Stimulated activated CD4-positive, alpha-beta T cell treated with anti-CD3 and anti-CD28 coated beads, Interleukin-2, amount 100 ng/mL, for 24 hours (primary cell): ENCODE measurements at regions not wholly inside any gene's neighbourhood (a gene's known extent, or its start where the extent isn't known, plus 50 kb on each side); places are given as distances from the start of the nearest gene placed in this dataset.
"Not testable (repeated sequence)": the region's sequence is repeated elsewhere in the genome, so short reads cannot be mapped to it uniquely, and the experiment has no call there.

ENCODE experiments used
- DNase-seq, 2 donors: peaks; one replicate each; pipeline ENCODE4 v3.0.0-alpha.2; 2020

DNA sequence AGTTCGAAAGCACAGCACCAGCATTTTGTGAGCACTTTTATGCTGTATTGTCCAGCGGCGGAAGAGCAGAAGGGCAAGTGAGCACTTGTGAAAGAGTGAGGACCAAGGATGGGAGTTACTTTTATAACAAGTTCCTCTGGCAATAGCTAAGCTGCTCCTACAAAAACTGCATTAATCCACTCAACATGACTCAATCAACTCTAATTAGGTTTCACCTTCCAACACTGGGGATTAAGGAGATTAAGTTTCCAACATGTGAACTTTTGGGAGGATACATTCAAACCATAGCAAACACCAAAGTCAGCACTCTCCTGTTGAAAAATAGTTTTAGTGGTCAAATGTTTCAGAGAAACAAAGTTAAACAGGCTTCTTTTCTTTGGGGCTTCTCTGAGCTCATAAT, 844.5 kb downstream of the REEP3 start:
- DNase-seq: no peak

DNA sequence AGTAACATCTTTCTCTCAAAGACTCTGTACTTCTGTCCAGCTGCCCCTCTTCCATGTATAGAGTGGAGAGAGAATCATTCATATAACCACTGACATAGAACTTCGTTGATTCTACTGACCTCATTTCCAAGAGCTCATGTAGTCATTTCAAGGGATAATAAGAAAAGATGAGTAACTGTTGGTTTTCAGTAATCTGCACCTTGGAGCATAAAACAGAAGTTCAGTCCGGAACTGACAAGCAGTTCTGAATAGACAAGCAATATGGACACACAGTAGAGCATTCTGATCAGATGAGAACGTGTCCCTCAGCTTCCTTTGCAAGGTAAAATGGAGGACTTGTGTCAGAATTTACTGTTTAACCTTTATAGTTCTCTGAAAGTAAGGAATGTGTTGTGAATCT, 847.1 kb downstream of the REEP3 start:
- no peak for DNase-seq

DNA sequence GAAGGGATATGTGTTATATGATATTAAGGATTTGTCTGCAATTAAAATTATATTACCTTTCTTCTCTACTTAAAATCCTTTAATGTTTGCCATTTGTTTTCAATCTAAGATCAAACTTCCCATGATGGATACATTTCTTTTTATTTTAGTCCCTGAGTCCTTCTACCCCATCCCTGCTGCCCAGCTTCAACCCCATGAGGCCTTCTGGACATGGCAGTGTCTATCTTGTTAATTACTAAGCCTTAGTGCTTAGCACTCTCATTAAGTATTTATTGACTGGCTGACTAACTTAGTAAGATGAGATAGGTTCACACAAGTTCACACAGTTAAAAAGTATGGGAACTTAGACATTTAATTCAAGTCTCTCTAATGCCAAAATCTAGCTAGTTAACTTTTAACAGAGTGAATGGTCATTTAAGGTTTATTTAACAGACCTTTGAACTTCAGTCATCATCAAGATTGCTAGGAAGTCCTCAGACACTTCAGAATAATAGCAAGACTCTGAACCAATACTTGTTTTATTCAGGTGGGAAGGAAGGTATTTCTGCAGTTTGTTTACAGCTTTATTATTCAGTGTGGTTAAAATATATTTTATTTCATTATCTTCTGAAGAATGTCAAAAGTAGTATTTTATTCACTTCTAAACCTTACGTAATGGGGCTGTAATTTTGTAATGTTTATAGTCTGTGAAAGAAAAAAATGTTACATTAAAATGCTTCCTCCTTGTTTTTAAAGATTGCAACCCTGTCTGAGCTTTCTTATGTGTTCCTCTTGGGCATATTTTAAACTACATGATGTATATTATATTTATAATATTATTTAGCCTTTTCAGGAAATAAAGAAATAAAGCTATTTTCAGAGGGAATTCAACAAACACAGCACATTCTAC, 848.9 kb downstream of the REEP3 start:
- no peak for DNase-seq

DNA sequence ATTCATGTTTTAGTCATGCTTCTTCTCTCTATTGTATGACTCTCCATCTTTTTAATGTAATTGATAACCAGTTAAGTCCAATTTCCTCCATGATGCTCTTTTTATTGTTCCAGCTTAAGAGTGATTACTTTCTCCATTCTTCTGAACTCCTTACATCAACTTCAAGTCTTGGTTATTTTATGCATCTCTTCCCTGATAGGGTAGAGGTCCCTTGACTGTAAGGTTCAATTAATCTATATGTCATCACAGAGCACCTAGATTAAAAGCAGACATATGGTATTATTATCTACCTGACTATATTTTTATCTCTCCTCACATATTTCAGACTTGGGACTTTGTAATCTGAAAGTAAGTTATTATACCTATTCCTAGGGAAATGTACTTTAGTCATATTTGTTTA, 853.1 kb downstream of the REEP3 start:
- DNase-seq: no peak

DNA sequence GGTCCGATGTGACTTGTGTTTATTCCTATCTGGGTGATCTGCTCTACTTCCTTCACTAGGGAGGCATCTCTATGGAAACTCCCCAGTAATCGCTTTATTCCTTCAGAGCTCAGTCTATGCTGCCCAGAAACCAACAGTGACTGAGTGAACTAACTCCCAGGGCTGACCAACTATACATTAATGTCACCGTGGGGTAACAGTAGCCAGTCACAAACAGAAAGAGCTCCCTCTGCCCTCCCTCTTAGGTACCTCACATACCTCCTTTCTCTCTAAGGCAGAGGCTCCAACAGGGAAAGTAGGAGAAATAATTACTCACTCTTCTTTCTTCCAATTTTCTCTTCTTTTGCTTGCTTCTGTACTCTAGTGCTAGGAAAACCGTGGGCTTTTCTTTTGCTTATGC, 855.0 kb downstream of the REEP3 start:
- no peak for DNase-seq

DNA sequence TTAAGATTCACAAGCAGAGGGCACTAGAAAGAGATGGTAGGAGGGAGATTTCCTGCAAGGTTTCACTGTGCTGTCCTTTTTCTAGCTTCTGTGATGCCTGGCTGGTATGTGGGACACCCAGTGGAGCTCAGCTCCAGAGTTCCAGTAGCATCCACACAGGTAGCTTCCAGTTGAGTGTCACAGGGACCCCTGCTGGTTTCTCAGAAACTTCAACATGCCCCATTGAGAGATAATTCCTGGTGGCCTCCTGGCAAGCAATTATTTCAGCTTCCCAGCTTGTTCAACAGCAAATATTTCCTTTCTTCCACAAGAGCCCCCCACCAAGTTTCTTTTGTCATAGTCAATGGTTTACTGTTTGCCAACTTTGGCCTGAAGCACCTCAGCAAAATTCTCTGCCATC, 858.7 kb downstream of the REEP3 start:
- no peak for DNase-seq

DNA sequence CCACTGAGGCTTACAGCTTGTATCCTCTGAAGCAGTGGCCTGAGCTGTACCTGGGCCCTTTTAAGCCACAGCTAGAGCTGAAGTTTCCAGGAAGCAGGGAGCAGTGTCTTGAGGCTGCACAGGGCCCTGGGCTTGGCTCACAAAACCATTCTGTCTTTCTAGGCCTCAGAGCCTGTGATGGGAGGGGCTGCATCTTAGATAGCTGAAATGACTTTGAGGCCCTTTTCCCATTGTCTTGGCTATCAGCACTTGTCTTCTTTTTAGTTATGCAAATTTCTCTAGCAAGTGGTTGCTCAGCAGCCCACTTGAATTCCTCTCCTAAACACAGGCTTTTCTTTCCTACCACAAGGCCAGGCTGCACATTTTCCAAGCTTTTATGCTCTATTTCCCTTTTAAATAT, 864.2 kb downstream of the REEP3 start:
- DNase-seq: no peak

DNA sequence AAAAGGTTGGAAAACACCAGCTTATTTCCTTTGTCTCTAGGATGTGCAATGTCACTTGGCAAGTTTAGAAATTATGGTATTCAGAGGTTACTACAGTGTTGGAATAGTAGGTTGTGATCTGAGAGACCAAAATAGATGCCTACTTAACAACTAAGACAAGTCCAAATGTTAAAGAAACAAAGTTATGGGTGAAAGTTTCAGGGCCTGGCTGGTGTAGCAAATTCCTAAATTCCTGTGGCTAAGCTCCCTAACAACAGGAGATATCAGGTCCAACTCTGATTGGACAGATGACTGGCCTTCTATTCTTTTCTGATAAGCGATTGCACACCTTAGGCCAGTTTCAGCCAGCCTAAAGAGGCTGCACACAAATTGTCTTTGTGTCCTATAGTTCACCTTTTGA, 873.5 kb downstream of the REEP3 start:
- no peak for DNase-seq

DNA sequence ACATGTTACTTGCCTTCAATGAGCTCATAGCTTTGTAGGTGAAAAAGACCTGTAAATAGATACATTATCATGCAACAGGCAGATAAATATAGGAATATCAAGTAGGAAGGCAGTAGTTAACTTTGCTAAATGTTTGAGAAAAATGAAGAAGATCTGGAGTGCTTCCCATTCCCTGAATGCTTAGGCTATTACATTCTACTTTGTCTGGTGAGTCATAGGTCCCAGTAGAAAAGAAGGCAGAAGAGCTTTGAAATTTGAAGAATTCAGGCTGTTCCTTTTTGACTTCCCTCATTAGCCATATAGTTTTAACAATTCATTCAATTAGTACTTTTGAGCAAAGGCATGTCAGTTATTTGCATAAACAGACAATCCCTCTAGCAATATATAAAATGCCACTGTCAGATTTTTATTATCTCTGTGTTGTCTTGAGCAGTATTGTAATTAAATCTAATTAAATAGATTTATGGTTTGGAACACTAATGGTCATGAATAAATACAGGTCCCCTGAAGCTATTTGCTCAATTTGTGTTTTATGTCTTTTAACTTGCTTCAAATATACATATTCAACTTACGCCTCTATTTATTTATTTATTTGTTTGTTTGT, 875.0 kb downstream of the REEP3 start:
- no peak for DNase-seq

DNA sequence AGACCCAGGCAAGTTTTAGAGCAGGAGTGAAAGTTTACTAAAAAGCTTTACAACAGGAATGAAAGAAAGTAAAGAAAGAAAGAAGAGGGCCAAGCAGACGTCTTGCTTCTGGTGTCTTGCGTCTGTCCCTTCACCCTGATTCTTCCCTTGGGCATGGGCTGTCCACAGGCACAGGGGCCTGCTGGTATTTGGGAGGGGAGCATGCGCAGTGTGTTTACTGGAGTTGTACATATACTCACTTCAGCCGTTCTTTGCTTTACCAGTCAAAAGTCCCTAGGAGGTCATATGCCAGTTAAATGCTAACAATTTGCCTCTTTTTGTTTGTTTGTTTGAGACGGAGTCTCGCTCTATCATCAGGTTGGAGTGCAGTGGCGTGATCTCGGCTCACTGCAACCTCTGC, 875.9 kb downstream of the REEP3 start:
- no peak for DNase-seq

DNA sequence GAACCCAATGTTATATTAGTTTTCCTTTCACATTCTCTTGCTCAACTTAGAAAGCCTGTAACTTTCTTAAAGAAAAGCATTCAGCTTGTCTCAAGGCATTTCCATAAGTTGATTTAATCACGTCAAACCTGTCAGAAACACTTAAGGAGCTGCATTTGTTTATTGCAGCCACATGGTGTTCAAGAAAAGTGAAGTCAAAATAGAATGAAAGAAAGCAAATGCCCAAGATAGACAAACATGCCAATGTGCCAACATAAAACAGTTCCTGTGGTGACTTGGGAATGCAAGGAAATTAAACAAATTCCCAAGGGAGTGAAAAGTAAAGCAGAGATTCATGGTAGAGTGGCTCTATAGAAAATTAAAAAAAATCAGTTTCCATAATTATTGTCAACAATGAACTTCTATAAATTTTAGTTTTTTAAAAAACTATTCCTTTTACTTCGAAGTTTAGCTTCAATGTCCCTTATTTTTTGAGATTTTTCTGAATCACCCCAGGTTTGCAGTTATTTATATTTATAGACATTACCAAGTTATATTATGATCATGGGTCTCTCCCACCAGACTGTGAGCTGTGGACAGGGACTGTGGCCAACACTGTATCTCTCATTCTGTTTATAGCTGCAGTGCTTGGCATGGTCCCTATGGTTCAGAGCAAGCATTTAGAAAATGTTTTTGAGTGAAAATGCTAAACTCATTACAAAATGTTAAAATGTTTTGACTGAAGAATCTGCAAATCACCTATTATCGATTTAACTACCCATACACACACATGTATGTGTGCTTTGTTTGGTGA, 887.4 kb downstream of the REEP3 start:
- no peak for DNase-seq

DNA sequence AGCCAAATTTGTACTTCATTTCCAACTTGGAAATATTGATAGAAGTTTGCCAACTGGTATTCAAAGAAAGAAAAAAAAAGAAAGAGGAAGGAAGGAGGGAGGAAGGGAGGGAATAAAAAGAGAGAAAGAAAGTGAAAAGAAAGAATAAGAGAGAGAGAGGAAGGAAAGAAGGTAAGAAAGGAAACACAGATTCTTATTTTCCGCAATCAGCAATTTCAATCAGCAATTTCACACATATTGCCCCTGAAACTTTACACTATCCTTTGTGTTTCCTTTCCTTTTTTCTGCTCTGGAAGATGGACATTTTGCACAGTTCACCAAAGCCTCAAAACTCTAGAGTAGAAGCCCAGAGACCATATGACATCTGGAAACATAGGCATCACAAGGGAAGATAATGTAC, 888.1 kb downstream of the REEP3 start:
- no peak for DNase-seq

DNA sequence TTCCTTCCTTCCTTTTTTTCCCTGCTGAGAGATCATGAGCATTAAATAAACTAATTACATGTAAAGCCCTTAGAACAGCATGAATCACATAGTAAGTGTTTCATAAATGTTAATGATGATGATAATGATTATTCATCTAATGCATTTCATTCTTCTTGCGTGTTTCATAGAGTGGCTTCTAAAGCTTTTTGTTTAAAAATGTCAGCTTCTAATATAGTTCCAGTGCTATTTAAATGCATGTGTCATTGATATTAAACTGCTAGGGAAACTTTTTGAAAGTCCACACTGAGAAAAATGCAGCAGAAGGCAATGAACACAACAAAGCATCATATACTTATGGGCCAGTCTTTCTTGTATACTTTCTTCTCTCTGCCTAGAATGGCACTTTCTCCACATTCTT, 894.8 kb downstream of the REEP3 start:
- DNase-seq: no peak

DNA sequence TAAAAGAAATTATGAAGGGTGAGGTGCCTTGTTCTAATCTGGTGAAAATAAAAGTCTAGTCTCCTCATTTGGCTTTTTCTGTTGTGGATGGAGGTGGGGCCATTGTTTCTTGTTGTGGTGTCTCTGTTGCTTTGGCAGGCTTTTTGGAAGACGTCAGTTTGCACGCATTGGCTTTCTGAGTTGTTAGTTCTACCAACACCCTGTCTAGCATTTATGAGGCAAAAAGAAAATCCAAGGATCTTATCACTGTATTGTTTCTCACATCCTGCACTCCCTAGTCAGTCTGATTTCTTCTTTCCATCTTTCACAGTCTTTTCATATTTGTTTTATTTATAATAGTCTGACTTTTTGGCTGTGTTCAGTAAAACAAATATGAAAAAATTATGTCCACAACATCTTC, 898.3 kb downstream of the REEP3 start:
- no peak for DNase-seq

DNA sequence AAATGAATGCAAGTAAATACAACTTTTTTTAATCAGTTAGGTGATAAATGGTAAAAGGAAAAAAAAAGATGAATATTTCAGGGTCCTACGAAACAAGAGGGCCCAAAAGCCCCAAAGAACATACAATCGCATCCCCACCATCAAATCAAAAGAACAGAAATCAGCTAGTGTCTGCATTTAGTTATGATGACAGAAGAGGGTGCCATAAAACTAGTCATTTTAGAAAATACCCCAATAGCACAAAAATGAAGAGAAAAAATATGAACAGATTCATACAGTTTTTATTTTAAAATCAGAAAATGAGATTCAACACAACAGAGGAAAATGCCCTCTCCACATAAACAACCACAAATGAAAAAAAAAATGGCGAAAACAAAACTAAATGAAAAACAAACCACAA, 905.5 kb downstream of the REEP3 start:
- no peak for DNase-seq

DNA sequence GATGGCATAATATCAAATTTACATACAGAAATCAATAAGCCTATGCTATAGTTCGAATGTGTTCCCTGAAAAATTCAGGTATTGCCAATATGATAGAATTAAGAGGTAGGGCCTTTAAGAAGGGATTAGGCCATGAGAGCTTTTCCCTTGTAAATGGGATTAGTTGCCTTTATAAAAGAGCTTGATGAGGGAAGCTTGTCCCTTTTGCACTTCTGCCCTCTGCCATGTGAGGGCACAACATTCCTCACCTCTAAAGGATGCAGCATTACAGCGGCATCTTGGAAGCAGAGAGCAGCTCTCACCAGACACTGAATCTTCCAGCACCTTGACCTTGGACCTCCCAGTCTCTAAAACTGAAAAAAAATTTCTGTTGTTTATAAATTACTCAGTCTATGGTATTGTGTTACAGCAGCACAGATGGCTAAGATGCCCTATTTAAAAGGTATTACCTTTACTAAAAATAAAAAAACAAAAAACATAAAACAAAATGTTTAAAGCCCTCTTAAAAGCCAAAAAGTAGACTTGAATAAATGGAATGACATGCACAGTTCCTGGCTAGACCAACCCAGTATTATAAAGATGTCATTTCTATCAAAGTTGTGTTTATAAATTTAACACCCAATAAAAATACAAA, 909.6 kb downstream of the REEP3 start:
- no peak for DNase-seq

DNA sequence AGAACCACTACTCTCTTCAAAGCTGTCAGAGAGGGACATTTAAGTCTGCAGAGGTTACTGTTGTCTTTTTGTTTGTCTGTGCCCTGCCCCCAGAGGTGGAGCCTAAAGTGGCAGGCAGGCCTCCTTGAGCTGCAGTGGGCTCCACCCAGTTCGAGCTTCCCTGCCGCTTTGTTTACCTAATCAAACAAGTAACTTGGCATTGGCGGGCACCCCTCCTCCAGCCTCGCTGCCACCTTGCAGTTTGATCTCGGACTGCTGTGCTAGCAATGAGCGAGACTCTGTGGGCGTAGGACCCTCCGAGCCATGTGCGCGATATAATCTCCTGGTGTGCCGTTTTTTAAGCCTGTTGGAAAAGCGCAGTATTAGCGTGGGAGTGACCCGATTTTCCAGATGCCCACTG, 920.7 kb downstream of the REEP3 start:
- DNase-seq: not testable (repeated sequence)

DNA sequence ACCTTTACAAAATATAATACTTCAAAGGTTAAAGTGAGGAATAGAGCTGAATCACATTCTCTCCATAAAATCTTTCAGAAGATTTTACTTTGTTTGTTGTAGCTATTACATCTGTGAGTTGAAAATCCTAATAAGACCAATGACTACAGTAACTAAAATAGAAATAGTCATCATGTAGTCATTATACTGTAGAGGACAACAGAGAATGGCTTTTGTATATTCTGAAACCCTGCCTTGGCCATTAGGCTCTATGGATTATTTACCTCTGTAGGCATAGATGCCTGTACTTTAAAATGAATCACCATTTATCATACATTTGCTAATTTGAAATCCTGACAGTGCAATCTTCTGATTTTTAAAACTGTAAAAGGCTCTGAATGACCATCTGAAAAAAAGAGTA, 923.0 kb downstream of the REEP3 start:
- no peak for DNase-seq

DNA sequence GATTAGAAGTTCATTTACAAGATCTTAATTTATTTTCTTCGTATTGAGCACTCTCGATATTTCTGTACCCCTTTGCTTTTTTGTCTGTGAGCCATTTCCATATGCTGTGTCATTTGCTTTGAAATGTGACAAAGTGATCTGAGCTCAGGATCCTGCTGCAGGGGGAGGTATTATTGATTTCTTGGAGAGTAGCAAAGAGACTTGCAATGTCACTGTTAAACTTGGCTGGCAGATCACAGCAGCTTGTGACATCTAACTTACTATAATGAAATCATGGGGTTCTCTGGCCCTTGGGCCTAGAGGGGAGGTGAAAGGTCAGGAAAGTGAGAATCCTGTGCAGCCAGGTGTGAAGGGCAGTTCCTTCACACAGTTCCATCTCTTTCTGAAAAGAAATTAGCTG, 923.4 kb downstream of the REEP3 start:
- no peak for DNase-seq

DNA sequence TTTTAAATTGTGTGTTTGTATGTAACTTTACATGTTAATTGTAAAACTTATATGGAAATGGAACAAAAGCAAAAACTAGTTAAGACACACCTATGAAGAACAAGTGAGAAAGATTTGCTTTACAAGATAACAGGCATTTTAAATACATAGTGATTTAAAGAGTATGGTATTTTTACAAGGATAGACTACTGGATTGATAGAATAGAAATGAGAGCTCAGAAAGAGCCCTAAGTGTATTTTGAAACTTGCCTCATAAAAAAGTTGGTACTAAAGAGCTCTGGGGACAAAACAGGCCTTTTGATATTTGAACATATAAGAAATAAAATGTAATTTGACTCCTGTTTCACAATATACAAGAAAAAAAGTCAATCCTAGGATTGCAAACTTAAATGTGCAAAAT, 928.4 kb downstream of the REEP3 start:
- no peak for DNase-seq

DNA sequence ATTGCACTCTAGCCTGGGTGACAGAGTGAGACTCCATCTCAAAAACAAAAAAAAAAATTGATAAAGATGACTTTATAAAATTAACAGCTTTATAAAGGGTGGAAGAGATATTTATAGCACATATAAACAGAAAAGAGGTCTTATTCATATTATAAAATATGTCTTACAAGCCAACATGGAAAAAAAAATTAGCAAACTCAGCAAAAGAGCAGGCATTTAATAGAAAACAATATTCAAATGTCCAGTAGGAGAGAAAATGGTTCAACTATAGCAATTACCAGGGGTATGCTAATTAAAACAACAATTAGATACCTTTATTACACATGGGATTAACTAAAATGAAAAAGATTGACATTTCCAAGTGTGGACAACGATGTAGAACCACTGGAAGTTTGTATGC, 929.1 kb downstream of the REEP3 start:
- no peak for DNase-seq

DNA sequence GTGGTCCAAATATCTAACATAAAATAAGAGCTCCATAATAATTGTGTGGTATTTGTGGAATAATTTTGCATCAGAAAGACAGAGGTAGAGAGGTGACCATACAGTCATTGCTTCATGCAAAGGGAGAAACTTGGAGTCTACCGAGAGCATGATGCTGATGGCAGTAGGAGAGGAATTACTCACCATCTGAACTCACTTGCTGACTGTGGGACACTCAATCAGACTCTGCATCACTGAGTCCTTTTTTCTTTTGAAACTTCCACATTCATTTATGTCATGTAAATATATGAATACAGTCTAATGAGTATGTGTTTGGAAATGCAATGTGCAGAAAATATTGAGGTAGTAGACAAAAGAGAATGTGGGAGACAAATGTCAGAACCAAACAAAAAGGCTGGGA, 933.8 kb downstream of the REEP3 start:
- no peak for DNase-seq

DNA sequence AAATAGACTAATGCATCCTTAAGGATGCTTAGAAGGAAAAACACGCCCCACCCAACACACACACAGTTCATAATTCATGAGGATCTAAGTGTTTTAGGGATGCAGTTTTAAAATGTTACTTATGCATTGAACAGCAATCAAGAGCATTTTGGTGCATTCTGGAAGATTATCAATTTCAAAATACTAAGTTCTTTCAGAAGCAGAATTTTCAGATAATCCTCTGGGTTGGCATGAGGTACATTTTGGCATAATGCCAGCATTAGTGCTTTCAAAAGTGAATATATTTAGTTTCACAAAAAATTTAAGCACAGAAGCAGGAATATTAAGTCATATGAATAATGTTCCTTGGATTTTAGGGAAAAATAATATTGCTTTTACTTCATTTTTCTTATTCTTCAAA, 937.1 kb downstream of the REEP3 start:
- no peak for DNase-seq

DNA sequence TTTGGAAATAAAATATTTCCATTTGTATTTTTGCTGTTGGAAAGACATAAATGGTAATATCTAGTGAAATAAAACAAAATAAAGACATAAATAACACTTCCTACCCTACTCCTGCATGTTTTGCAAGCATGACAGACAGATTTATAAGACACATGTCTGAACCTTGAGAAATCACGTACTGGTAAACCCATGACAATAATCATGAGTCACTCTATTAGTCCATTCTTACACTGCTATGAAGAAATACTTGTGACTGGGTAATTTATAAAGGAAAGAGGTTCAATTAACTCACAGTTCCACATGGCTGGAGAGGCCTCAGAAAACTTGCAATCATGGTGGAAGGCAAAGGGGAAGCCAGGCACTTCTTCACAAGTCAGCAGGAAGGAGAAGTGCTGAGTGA, 942.2 kb downstream of the REEP3 start:
- DNase-seq: no peak
